Endothelial cell (in vitro differentiated cells): ENCODE measurements at regions not wholly inside any gene's neighbourhood (a gene's known extent, or its start where the extent isn't known, plus 50 kb on each side); places are given as distances from the start of the nearest gene placed in this dataset.

ENCODE experiments used
- DNase-seq: peaks from one replicate; pipeline ENCODE4 v3.0.0; 2021; ENCODE audit warnings: low spot score
- H3K27ac Mint-ChIP-seq: one replicate; pipeline ENCODE4 v1.8.0; 2021; ENCODE audit warnings: mixed read lengths, inconsistent platforms; ENCODE audit not compliant: unreplicated experiment
- H3K27me3 Mint-ChIP-seq: one replicate; pipeline ENCODE4 v1.8.0; 2021; ENCODE audit warnings: mild to moderate bottlenecking, moderate library complexity, mixed read lengths, inconsistent platforms; ENCODE audit not compliant: unreplicated experiment
- H3K36me3 Mint-ChIP-seq: one replicate; pipeline ENCODE4 v1.8.0; 2021; ENCODE audit warnings: mild to moderate bottlenecking, low read depth, mixed read lengths, inconsistent platforms; ENCODE audit not compliant: unreplicated experiment
- H3K4me1 Mint-ChIP-seq: one replicate; pipeline ENCODE4 v1.8.0; 2021; ENCODE audit warnings: mild to moderate bottlenecking, mixed read lengths, inconsistent platforms; ENCODE audit not compliant: unreplicated experiment
- H3K4me3 Mint-ChIP-seq: one replicate; pipeline ENCODE4 v1.8.0; 2021; ENCODE audit warnings: mild to moderate bottlenecking, mixed read lengths, inconsistent platforms; ENCODE audit not compliant: unreplicated experiment
- H3K9me3 Mint-ChIP-seq: one replicate; pipeline ENCODE4 v1.8.0; 2021; ENCODE audit warnings: mixed read lengths, inconsistent platforms; ENCODE audit not compliant: unreplicated experiment
- CTCF ChIP-seq: fragments of 200-600 bp; sonication (generic); IDR thresholded peaks from one replicate; pipeline ENCODE4 v1.5.0; 2021; ENCODE audit warnings: antibody characterized with exemption; ENCODE audit not compliant: unreplicated experiment

- Mint-ChIP-seq H3K4me3 (no peak overlapping the region), H3K27me3 (peaks cover 2% of the 10 kb centered on the region), H3K9me3 (no peaks in the 10 kb centered on the region), H3K4me1 (no peaks in the 10 kb centered on the region), H3K27ac (no peak overlapping the region), H3K36me3 (no peaks in the 10 kb centered on the region)
- DNase-seq: no peak
- TF ChIP-seq CTCF: no peak
Observed at GRCh38 chr16:5643855-5644531, 546.4 kb upstream of the EEF2KMT start.

GRCh38 chr16:5642436-5642835, 544.8 kb upstream of the EEF2KMT start:
- no peak for DNase-seq
- Mint-ChIP-seq H3K4me3 (no peak overlapping the region), H3K27me3 (peaks cover 2% of the 10 kb centered on the region), H3K36me3 (no peaks in the 10 kb centered on the region), H3K4me1 (no peaks in the 10 kb centered on the region), H3K9me3 (no peaks in the 10 kb centered on the region), H3K27ac (no peak overlapping the region)
- no peak for TF ChIP-seq CTCF

GRCh38 chr16:5642011-5642410, 544.4 kb upstream of the EEF2KMT start:
- Mint-ChIP-seq H3K4me1 (no peaks in the 10 kb centered on the region), H3K27ac (no peak overlapping the region), H3K36me3 (no peaks in the 10 kb centered on the region), H3K9me3 (no peaks in the 10 kb centered on the region), H3K27me3 (peaks cover 2% of the 10 kb centered on the region), H3K4me3 (no peak overlapping the region)
- no peak for TF ChIP-seq CTCF
- no peak for DNase-seq

GRCh38 chr16:5640883-5641282, 543.3 kb upstream of the EEF2KMT start:
- Mint-ChIP-seq H3K27me3 (peaks cover 2% of the 10 kb centered on the region), H3K4me1 (no peaks in the 10 kb centered on the region), H3K36me3 (no peaks in the 10 kb centered on the region), H3K9me3 (no peaks in the 10 kb centered on the region), H3K4me3 (no peak overlapping the region), H3K27ac (no peak overlapping the region)
- no peak for TF ChIP-seq CTCF
- DNase-seq: no peak

- H3K36me3 Mint-ChIP-seq: no peaks in the 10 kb centered on the region
- no peak overlapping the region for H3K4me3 Mint-ChIP-seq
- H3K27ac Mint-ChIP-seq: no peak overlapping the region
- no peaks in the 10 kb centered on the region for H3K9me3 Mint-ChIP-seq
- no peaks in the 10 kb centered on the region for H3K27me3 Mint-ChIP-seq
- no peaks in the 10 kb centered on the region for H3K4me1 Mint-ChIP-seq
- DNase-seq: no peak
- no peak for TF ChIP-seq CTCF
Observed at GRCh38 chr16:5639531-5639930, 541.9 kb upstream of the EEF2KMT start.
